GM12891 (cell line): ENCODE measurements at regions not wholly inside any gene's neighbourhood (a gene's known extent, or its start where the extent isn't known, plus 50 kb on each side); places are given as distances from the start of the nearest gene placed in this dataset.

Experiments used
- DNase-seq: peaks from one replicate; pipeline ENCODE4 v3.0.0; 2011; ENCODE audit warnings: low spot score; ENCODE audit not compliant: insufficient read length
- FAIRE-seq: peaks from 2 replicates; lab custom pipeline; 2011; peaks lifted over from hg19 to GRCh38; lab: Jason Lieb, UNC
- PAX5 ChIP-seq: IDR thresholded peaks from 2 replicates; pipeline ENCODE4 v1.6.1; 2011; ENCODE audit warnings: low read length, moderate library complexity, mild to moderate bottlenecking; ENCODE audit not compliant: insufficient read depth, severe bottlenecking
- POLR2A ChIP-seq: IDR thresholded peaks from 2 replicates; pipeline ENCODE4 v1.6.1; 2011; ENCODE audit warnings: low read depth, low read length, control low read depth
- POLR2AphosphoS5 ChIP-seq: IDR thresholded peaks from 2 replicates; pipeline ENCODE4 v1.6.1; 2011; ENCODE audit warnings: low read depth, low read length, control low read depth
- POU2F2 ChIP-seq: IDR thresholded peaks from 2 replicates; pipeline ENCODE4 v1.6.1; 2011; ENCODE audit warnings: low read depth, mild to moderate bottlenecking, control low read depth, low read length, moderate library complexity
- SPI1 ChIP-seq: IDR thresholded peaks from 2 replicates; pipeline ENCODE4 v1.6.1; 2011; ENCODE audit warnings: low read depth, low read length, control low read depth
- TAF1 ChIP-seq: IDR thresholded peaks from 2 replicates; pipeline ENCODE4 v1.6.1; 2011; ENCODE audit warnings: low read depth, low read length, control low read depth

DNA sequence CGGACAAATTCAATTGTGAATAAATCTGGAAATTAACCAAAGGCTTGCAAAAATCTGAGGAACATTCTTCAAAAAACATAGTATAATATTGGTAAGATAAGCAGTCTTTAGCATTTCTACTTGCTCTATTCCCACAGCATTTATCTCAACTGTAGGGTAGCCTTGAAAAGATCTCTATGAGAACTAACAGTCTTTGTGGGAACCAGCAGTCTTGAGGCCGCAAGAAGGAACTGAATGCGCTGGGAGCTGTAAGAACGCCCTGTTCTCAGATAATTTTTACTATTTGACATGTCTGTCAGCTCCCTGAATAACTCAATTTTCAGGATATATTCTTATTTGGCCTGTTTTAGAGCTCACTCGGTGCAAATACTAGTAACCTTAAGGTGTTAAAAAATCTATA, 519.3 kb upstream of the CXorf51A start:
- DNase-seq (no peak), FAIRE-seq (no peak)
- TF ChIP-seq POLR2AphosphoS5 = no peak
- no peak for TF ChIP-seq POLR2A
- TF ChIP-seq TAF1 = no peak
- no peak for TF ChIP-seq PAX5
- TF ChIP-seq SPI1 = no peak
- no peak for TF ChIP-seq POU2F2

DNA sequence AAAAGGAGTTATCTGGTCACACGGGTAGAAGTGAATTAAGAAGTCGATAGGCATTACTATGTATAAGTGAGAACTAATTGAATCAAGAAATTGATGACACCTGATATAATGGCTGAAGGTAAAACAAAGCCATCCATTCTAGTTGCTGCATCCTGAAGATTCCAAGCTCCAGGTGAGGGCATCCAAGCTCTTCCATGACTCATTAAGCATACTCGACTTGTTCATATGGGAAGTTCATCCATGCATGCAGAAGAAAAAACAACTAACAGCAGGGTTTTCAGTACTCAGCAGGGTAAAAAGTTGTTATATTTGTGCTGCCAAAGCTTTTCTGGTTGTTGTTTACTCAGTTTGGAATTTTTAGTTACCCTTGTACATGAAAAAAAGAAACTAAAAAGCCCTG, 508.0 kb upstream of the CXorf51A start:
- DNase-seq = no peak

DNA sequence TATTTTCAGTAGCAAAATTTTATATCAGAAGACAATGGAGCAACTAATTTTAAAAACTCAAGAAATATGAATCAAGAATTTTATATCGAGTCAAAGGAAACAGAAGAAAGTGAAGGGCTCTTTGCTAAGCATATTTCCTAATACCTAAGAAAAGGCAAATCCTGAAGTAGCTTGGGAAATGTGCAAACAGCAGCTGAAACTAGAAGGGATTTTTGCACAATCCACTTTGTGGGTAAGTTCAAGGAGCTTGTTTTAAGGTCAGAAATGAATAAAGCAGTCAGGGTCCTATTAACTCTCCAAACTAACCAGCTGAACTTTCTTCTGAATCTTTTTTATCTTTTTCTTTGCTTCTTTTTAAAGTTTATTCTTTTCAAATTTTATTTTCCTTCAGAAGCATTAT, 500.9 kb upstream of the CXorf51A start:
- TF ChIP-seq SPI1 (no peak), POLR2A (no peak), TAF1 (no peak)
- DNase-seq (no peak), FAIRE-seq (no peak)

More for the DNA sequence above, 508.0 kb upstream of the CXorf51A start:
- FAIRE-seq = no peak
- TF ChIP-seq POLR2A = no peak
- TF ChIP-seq POLR2AphosphoS5 = no peak
- no peak for TF ChIP-seq PAX5
- no peak for TF ChIP-seq TAF1
